Activated CD4-positive, alpha-beta T cell treated with anti-CD3 and anti-CD28 coated beads for 48 hours (primary cell): ENCODE measurements at regions not wholly inside any gene's neighbourhood (a gene's known extent, or its start where the extent isn't known, plus 50 kb on each side); places are given as distances from the start of the nearest gene placed in this dataset.

ENCODE experiments used
- DNase-seq: peaks from one replicate; pipeline ENCODE4 v3.0.0-alpha.2; 2020

DNA sequence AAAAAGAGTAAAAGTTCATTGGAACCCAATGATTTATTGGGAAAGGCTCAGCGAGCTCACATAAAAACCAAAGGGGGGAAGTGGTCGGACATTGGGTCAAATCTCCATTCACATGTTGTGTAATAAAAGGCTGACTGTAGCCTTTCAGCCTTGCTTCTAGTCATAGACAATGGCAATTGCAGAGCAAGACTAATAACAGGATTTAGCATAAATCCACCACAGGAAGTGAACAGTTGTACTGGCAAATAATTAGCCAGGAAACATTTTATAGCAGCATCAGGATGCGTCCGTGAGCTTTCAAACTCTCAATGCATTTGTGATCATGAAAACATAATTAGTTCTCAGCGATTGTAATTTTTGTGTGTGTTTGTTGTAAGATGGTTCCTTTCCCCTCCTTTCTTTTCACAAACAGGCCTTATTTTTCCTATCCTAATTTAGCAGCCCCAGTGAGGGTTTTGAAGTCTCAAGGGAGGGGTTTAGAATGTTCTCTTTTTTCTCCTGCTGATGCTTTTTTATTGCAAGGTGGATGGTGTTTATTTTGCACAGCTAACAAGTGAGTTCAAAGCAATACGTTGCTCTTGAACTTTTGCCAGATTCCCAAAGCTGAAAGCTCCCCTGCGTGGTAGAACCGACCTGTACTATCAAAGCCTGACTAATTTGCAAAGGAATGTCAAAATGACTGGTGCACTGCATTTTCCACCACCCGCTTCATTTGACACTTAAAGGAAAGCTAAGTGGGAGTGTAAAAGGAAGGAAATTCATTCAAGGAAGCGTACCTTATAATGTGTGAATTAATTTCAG lies 105.6 kb downstream of the SPRY2 start:
- DNase-seq, result no peak

DNA sequence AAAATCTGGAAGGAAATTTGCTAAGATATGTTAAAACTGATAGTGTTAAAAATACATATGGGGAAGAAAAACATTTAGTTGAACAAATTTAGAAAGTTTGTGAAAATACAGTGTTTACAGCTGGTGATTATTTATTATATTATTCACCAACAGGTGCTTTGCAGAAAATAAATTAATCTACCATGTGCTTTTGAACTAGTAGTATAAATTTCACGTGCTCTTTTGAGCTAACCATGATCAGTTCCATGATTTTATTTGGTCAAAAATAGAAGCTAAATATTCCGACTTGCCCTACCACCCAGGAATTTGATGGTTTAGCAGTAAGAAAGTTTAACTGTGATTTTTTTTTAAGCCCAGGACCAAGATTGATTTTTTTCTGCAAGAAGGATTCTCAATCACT lies 113.3 kb downstream of the SPRY2 start:
- no peak for DNase-seq

DNA sequence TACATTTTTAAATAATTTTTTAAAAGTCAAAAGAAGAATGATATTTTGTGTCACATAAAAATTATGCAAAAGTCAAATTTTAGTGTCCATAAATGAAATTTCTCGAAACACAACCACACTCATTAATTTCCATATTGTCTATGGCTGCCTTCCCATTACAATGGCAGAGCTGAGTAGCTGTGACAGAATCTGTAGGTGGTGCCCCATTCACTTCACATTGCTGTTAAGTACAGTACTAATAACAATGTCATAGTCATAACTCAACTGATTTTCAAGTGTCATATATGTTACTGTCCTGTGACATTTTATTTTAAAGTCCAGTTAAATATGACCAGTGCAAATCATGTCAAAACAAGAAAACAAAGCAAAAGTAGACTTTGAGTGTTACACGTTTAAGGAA lies 114.3 kb downstream of the SPRY2 start:
- DNase-seq, result no peak

DNA sequence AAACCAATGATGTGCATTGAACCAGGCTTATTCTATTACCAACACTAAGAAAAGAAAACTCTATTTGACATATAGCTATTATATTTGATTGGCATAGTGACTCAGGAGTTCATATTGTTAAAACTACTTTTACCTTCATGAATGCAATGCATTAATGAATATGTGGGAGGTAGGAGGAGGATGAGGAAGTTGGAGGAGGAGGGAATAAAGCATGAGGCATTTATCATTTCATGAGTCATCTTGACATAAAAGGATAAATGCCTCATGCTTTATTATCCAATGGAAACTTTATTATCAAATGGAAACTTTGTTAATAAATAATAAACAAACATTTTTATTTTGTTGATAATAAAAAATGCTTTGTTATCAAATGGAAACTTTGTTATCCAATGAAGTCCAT lies 116.5 kb downstream of the SPRY2 start:
- DNase-seq, result no peak

DNA sequence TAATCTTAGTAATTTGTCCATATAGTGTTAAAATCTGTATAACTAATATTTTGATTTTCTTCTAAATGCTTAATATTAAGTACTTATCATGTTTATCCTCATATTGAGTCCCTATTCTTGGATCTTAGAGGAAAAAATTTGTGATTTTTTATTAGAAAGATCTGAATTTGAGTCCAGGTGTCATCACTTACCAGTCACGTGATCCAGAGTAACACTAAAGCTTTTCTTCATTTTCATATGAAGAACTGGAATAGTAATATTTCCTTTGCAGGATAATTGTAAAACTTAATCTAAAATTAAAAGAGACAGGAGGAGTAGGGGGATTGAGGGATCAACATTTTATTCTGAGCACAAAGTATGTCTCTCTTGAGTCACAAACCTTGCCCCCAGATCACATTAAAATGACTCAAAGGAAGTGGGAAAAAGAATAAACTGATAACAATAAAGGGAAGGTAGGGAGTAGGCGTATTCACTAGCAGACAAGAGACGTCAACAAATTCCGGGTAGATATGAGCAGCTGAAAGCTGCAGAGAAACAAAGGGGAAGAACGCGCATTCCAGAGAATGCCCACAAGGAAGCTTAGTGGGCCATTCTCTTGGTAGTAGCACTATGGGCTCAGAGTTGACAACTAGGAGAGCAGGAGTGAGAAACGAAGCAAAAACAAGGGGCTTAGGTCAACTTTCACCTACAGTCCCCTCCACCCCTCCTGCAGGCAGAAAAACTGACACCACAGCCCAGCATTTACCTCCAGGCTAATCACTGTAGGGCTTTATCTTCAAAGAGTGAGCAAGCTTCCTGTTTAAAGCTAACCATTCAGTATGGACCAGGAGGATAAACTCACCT lies 123.1 kb downstream of the SPRY2 start:
- DNase-seq, result no peak

DNA sequence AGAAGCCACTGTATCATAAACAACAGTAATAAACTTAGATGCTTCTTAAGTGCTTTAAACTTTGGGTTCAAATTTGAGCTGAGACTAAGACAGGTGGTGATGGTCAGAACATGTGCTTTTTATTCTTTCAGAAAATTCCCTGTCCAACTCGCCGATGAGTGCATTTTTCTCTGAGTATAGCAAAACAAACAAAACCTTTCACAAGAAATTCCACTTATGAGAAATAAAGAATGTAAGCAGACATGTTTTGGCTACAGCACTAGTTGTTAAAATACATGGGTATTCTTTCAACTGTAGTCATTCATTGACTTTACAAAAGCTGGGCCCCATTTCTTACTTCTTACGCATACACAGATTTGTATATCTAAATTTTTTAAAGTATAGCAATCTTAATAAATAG lies 125.6 kb downstream of the SPRY2 start:
- DNase-seq, result no peak

DNA sequence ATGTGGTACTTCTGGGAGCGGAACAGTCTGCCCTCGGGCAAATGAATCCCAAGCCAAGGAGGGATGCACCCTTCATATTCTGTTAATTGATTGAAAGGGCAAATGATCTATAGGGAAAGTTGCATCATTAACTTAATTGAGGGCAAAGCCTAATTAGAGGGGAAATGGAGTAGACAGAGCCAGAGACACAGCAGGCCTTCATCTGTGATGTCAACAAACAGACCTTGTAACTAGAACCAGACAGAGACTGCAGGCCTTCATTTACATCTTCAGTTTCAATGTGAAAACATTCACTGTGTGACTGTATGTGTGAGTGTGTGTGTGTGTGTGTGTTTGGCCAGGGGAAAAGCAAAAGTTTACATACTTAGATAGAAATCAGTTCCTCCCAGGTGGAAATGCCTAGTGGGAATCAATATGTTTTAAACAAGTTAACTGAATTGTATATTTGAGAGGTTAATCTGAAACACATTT lies 126.4 kb downstream of the SPRY2 start:
- DNase-seq, result no peak

DNA sequence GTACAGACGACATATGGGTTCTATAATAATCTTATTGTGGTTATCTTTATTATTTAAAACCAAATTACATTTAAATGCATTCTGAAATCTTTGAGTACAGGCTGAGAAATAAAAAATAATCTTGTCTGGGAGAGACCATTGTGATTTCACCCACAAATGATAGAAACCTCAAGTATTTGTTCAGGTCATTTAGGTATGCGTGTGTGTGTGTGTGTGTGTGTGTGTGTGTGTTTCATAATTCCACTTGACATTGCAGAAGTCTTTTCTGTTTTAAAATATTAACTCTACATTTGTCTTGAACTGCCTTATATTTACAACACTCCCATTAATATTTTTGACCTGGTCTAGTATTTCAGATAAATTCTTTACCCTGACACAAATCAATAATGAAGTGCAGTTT lies 126.9 kb downstream of the SPRY2 start:
- no peak for DNase-seq

DNA sequence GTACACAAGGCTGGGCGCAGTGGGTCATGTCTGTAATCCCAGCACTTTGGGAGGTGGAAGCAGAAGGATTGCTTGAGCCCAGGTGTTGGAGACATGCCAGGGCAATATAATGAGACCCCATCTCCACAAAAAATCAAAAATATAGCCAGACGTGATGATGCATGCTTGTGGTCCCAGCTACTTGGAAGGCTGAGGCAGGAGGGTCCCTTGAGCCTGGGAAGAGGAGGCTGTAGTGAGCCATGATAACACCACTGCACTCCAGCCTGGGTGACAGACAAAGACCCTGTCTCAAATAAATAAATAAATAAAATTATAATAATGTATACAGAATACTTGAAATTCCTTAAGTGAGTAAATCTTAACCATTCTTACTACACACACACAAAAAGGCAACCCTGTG lies 127.7 kb downstream of the SPRY2 start:
- DNase-seq, result no peak

DNA sequence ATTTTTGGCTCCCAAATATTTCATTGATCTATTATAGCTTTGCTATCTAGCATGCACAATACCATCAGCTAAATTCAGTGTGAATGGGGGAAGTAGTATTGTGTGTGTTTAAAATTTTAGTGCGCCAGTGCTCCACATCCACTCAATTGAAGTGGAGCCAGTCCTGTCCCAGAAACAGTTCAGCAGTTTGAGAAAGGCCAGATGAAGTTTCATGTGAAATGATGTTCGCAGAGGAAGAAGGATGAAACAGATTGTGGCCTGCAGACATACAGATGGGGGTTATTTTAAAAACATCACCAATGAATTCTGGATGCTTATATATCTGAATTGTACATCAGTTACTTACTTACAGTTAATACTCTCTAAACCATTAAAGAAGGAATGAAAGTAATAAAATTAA lies 129.4 kb downstream of the SPRY2 start:
- DNase-seq, result no peak

DNA sequence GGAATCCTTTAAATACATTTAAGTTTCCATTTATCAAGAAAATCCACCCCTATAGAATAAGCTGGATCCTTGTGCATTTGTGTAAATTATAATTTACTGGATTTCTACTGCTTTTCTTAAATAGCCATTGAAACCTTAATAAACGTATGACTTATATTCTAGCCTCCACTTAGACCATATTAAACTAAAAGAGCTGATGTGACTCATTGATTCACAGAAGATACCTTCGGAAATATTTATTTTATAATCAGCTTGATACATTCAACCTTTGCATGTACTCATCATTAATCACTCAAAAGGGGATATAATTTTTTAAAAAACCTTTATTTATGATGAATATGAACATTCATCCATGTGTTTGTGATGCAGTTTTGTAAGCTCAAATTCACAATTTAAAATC lies 136.3 kb downstream of the SPRY2 start:
- no peak for DNase-seq

DNA sequence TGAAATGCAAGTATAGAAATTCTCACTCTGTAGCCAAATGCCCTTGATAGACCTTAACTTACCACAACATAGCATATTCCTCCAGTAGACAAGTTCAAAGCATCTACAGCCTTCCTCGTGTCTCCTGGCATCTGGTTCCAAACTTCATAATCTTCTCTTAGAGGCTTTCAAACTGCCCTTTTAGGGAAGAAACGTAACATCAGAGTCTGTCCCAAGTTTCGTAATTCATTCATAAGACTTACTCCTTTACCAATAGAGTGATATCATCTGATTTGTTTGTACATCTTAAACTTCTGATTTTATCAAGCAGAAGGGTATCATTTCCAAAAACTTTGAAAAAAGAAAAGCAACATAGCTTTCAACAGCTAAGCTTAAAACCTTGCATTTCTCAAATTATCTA lies 137.4 kb downstream of the SPRY2 start:
- DNase-seq, result no peak

DNA sequence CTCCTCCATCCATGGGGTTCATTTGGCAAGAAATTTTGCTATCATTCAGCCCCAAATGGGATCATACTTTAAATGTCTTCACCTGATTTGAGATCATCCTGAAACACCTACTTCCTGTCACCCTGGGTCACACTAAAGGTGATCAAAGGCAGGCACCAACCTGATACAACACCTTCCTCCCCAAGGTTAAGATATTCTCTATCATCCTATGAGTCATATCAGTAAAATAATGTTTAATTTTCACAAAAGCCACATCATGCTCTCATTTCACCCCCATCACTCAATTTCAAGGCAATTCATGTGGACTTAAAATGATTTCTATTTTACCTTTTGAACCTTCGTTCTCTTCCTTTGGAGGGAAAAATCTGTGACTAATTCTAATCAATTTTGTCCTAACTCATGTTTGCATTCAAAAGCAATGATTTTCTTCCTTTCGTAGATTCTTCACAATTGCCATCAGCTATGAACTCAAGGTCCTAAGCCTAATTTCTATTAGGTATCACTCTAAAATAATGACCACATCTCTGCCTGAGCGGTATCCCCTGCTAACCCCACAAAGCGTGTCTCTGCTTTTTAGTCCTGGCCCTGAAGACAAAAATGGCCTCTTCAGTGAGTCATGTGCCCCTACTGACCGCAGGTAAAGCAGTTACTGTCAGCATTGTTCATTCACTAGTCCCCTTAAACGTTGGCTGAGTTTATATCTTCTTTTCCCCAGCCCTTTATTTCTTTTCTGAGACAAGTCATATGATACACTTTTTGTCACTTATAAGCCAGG lies 139.0 kb downstream of the SPRY2 start:
- no peak for DNase-seq

DNA sequence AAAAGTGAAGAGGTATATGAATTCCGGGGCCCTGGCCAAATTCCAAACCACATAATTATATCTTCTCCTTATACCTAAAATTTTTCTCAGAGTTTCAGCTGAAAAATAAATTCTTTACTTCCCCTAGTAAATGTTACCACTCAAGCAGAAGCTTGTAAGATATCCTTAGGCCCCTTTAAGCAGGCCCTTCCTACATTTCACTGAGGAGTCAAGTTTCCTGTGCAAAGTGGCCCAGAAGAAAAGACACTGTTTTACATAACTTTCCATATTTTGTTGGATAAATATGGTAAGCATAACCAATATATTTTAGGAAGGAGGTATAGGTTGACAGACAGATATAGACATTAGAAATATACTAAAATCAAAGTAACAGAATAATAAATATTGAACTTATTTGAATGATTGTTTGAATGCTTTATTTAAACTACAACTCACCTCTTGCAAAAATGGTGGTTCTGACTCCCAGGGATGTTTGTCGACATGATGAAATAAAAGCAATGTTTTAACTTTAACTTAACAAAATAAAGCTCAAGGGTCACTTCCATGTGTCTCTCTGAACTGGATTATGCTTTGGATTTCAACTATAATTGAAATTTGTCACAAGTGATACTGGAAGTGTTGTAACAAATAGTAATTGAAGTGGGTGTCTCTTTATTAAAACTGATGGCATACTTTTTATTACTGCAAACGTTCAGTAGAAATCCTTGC lies 141.2 kb downstream of the SPRY2 start:
- DNase-seq, result no peak

DNA sequence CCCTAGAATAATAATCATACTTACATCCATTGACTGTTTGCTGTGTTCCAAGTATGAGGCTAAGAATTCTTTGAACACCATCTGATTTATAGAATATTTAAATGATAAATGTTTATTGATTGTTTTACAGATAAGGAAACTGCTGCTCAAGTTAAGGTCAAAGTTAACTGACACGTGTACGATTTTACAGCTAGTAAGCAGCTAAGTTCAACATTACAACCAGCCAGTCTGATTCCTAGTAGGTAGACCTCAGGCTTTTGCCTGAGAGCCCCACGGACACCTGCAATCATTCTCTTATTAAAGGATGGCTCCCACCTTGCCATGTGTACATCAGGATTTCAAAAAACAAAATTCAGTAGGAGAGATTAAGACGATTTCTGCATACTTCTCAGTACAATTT lies 141.9 kb downstream of the SPRY2 start:
- no peak for DNase-seq

DNA sequence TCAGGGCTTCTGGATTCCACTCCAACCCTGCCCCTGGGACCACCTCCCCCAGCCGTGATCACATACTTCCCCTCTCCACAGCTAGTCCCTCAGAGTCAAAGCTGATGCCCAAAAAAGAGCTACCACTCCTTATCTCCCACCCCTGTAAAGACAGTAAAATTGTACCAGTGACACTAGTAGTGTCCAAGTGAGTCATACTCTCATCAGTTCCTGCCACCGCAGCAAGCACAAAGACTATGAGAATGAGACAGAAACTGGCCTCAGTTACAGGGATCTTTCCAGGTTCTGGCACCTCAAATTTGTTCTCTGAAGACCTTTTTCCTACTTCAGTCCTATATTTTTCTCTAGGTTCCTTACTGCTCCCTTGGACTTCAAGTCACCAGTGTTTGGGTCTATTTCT lies 144.2 kb downstream of the SPRY2 start:
- no peak for DNase-seq

DNA sequence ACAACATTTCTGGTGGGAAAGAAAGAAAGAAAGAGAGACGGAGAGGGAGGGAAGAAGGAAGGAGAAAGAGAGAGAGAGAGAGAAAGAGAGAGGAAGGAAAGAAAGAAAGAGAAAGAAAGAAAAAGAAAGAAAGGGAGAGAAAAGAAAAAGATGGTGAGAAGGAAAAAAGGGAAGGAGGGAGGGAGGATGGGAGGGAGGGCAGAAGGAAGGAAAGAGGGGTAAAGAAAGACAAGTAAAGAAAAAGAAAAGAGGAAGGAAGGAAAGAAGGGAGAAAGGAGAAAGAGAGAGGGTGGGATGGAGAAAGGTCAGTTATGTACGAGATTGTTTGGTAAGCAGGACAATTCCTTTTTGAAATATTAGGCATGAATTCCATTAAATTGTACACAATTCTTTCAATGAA lies 145.3 kb downstream of the SPRY2 start:
- DNase-seq, result no peak

DNA sequence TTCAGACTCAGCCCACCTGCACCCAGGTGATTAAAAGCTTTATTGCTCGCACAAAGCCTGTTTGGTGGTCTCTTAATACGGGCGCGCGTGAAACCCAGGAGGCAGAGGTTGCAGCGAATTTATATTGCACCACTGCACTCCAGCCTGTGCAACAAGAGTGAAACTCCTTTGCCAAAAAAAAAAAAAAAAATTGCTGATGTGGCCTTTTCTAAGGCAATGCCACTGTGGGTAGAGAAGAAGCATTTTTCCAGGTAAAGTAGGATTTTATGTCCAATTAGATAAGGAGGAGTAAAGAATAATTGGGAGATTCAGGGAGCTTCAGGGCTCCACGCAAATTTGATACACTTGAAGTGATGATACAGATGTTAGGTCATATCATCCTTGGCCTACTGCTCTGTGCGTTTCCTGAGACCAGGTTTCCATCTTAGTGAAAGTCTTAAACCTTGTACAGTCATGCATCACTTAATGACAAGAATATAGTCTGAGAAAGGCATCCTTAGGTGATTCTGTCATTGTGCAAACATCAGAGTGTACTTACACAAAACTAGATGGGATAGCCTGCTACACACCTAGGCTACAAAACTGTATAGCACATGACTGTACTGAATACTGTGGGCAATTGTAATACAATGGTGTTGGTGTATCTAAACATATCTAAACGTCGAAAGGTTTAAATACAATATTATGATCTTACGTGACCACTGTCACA lies 150.9 kb downstream of the SPRY2 start:
- DNase-seq, result no peak

DNA sequence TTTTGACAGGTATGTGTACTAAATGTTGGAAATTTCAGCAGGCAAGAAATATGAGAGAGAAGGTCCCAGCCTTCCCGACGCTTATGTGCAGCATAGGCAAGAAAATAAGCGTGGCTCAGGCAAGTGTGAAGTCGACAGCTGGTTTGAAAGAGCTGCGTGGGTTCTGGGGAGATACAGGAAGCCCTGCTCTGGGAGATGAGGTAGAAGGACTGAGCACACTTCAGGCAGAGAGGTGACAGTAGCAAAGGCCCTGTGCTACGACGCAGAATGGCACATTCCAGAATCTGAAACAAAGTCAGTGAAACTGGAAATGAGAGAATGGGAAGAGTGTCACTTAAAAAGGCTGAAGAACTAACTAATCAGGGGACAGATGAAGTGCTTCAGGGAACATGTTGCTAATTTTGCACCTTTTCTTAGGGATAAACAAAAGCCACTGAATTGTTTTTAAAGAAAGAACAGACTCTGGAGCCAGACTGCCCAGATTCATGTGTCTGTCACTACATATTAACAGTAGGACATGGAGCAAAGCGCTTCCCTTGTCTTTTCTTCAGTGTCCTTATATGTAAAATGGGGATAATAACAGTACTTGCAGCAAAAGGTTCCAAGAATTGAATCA lies 160.1 kb downstream of the SPRY2 start:
- no peak for DNase-seq

DNA sequence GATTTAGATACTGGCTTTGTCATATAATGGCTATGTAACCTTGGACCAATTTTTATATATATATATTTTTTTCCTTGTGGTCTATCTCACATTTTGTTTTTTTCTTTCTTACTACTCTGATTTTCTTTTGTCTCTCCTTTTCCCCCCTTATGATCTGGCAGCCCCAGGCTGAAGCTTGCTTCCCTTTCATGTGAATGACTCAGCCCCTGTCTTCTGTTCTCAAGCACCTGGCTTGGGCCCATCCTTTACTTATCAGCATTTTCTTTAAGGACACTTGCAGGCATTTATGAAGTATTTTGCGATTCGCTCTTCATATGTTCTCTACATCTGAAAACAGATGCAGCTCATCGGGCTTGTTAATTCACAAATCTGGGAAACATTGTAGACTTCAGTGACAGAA lies 163.6 kb downstream of the SPRY2 start:
- DNase-seq, result no peak

DNA sequence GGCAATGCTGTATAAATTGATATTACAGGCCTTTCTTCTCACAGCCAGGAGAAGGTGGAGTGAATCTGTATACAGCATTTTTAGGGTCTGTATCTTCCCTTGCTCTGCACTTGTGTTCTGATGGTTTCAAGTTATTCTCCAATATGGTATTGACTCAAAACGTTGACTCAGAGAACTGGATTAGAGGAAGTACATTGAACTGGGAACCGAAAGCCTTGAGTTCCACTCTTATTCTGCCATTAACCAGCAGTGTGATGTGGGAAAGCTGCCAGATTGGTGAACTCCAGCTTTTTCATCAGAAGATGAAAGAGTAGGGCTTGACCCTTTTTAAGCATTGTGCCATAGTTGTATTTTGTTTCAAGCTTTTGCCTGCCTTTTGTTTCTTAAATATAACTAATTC lies 167.7 kb downstream of the SPRY2 start:
- DNase-seq, result no peak

DNA sequence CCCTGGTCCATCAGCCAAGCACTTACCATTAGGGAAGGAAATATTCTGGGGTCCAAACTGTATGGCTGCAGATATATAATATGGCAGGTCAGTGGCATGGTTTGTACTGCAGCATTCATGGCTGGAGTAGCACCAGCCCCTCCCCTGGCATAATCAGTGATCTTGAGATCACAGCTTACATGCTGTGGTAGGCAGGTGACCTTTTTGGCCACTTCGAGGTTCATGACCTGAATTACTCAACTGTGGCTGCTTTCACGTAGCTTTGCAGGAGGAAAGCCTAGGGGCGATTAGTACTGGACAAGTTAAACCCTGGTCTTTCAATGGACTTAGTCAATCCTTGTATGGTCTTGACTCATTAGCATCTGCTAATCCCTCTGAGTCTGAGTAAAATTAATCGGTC lies 169.8 kb downstream of the SPRY2 start:
- DNase-seq, result no peak
